ENCODE measurements at regions not wholly inside any gene's neighbourhood (a gene's known extent, or its start where the extent isn't known, plus 50 kb on each side); places are given as distances from the start of the nearest gene placed in this dataset.
"Not testable (repeated sequence)": the region's sequence is repeated elsewhere in the genome, so short reads cannot be mapped to it uniquely, and the experiment has no call there.

DNA sequence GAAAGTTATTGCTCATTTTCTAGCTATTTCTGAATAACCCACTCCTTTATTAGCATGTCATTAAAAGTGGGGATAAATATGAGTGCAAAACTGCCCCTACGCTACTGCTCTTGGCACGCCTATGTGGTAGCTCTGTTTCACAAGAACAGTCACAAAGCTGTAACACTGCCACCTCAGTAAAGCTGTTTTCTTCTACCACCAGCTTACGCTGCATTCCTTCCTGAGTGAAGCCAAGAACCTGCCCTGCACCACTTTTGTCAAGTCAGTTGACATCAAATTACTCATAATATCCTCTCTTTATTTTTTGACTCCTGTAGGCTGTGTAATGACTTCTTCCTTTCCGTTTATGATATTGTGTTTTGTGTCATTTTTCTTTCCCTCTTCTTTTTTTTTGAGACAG, 1539.7 kb downstream of the RPIA start:
- TF ChIP-seq, protein P1, sequence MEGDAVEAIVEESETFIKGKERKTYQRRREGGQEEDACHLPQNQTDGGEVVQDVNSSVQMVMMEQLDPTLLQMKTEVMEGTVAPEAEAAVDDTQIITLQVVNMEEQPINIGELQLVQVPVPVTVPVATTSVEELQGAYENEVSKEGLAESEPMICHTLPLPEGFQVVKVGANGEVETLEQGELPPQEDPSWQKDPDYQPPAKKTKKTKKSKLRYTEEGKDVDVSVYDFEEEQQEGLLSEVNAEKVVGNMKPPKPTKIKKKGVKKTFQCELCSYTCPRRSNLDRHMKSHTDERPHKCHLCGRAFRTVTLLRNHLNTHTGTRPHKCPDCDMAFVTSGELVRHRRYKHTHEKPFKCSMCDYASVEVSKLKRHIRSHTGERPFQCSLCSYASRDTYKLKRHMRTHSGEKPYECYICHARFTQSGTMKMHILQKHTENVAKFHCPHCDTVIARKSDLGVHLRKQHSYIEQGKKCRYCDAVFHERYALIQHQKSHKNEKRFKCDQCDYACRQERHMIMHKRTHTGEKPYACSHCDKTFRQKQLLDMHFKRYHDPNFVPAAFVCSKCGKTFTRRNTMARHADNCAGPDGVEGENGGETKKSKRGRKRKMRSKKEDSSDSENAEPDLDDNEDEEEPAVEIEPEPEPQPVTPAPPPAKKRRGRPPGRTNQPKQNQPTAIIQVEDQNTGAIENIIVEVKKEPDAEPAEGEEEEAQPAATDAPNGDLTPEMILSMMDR (IDR thresholded peaks at IDR 0.05), result not testable (repeated sequence)
- not testable (repeated sequence) for TF ChIP-seq SIN3A (IDR thresholded peaks at IDR 0.05; ENCODE audit: borderline replicate concordance, insufficient read depth, low read depth, low read length); POLR2AphosphoS5 (IDR thresholded peaks at IDR 0.05; ENCODE audit: low read depth, low read length)
- TF ChIP-seq, protein P2, sequence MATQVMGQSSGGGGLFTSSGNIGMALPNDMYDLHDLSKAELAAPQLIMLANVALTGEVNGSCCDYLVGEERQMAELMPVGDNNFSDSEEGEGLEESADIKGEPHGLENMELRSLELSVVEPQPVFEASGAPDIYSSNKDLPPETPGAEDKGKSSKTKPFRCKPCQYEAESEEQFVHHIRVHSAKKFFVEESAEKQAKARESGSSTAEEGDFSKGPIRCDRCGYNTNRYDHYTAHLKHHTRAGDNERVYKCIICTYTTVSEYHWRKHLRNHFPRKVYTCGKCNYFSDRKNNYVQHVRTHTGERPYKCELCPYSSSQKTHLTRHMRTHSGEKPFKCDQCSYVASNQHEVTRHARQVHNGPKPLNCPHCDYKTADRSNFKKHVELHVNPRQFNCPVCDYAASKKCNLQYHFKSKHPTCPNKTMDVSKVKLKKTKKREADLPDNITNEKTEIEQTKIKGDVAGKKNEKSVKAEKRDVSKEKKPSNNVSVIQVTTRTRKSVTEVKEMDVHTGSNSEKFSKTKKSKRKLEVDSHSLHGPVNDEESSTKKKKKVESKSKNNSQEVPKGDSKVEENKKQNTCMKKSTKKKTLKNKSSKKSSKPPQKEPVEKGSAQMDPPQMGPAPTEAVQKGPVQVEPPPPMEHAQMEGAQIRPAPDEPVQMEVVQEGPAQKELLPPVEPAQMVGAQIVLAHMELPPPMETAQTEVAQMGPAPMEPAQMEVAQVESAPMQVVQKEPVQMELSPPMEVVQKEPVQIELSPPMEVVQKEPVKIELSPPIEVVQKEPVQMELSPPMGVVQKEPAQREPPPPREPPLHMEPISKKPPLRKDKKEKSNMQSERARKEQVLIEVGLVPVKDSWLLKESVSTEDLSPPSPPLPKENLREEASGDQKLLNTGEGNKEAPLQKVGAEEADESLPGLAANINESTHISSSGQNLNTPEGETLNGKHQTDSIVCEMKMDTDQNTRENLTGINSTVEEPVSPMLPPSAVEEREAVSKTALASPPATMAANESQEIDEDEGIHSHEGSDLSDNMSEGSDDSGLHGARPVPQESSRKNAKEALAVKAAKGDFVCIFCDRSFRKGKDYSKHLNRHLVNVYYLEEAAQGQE (IDR thresholded peaks at IDR 0.05; ENCODE audit: insufficient read depth in 1 of 2, low read depth in 2 of 2, low read length in 1 of 2), result not testable (repeated sequence)

All from Panc1 (cell line).